OCI-LY7 (cell line): ENCODE measurements at regions not wholly inside any gene's neighbourhood (a gene's known extent, or its start where the extent isn't known, plus 50 kb on each side); places are given as distances from the start of the nearest gene placed in this dataset.

ENCODE experiments used
- BruUV-seq: library from RNA; stranded (reverse); fragments of 400-500 nt; replicated peaks from 2 replicates; lab custom pipeline; 2021; lab: Mats Ljungman, UMichigan
- CTCF ChIA-PET: fragments of 300-600 bp; sonication (Branson Sonifier 250); formaldehyde crosslinking; loops from one replicate; lab custom pipeline; 2022; ENCODE audit warnings: antibody characterized with exemption; ENCODE audit not compliant: unreplicated experiment; lab: Charles Lee
- POLR2A ChIA-PET: fragments of 300-600 bp; sonication (Branson Sonifier 250); formaldehyde crosslinking; loops from one replicate; lab custom pipeline; 2022; ENCODE audit warnings: antibody characterized with exemption; lab: Charles Lee
- DNase-seq: peaks from one replicate; pipeline ENCODE4 v3.0.0-alpha.2; 2015; ENCODE audit warnings: low spot score
- H2AFZ ChIP-seq: fragments of 200-600 bp; sonication (generic), shearing (Covaris generic); 2 replicates; pipeline ENCODE4 v1.6.1; 2014; ENCODE audit warnings: mild to moderate bottlenecking, antibody characterized with exemption, low read length, moderate library complexity
- H3K27ac ChIP-seq: fragments of 200-600 bp; sonication (generic); 2 replicates; pipeline ENCODE4 v1.5.1; 2014; ENCODE audit warnings: mixed run types, low read depth, mild to moderate bottlenecking, moderate library complexity, low read length, inconsistent platforms; ENCODE audit not compliant: poor library complexity, severe bottlenecking
- H3K36me3 ChIP-seq: fragments of 200-600 bp; sonication (generic); 2 replicates; pipeline ENCODE4 v1.6.1; 2014; ENCODE audit warnings: mild to moderate bottlenecking, antibody characterized with exemption, low read length, moderate library complexity, mixed read lengths; ENCODE audit not compliant: insufficient read depth
- H3K4me1 ChIP-seq: fragments of 200-600 bp; sonication (generic); 2 replicates; pipeline ENCODE4 v1.5.1; 2014; ENCODE audit warnings: mild to moderate bottlenecking, low read length; ENCODE audit not compliant: insufficient read depth, poor library complexity, severe bottlenecking
- H3K4me2 ChIP-seq: fragments of 200-600 bp; sonication (generic); 2 replicates; pipeline ENCODE4 v1.6.1; 2014; ENCODE audit warnings: mild to moderate bottlenecking, low read length
- H3K4me3 ChIP-seq: fragments of 200-600 bp; sonication (generic); 2 replicates; pipeline ENCODE4 v1.5.1; 2014; ENCODE audit warnings: mild to moderate bottlenecking, low read depth, low read length; ENCODE audit not compliant: poor library complexity, severe bottlenecking
- H3K79me2 ChIP-seq: fragments of 200-600 bp; sonication (generic); 2 replicates; pipeline ENCODE4 v1.6.1; 2016; ENCODE audit warnings: low read depth, mild to moderate bottlenecking, low read length, moderate library complexity, mixed read lengths; ENCODE audit not compliant: insufficient read depth
- H3K9me2 ChIP-seq: fragments of 200-600 bp; sonication (generic); 2 replicates; pipeline ENCODE4 v1.6.1; 2016; ENCODE audit warnings: mild to moderate bottlenecking, low read length, mixed read lengths; ENCODE audit not compliant: insufficient read depth
- H3K9me3 ChIP-seq: fragments of 200-600 bp; sonication (generic); 2 replicates; pipeline ENCODE4 v1.6.1; 2014; ENCODE audit warnings: mild to moderate bottlenecking, mixed run types, low read length, mixed read lengths
- H4K20me1 ChIP-seq: fragments of 200-600 bp; sonication (generic); 2 replicates; pipeline ENCODE4 v1.6.1; 2014; ENCODE audit warnings: mild to moderate bottlenecking, antibody characterized with exemption, low read length, moderate library complexity, mixed read lengths; ENCODE audit not compliant: insufficient read depth
- CTCF ChIP-seq: fragments of 200-600 bp; sonication (generic); conservative IDR thresholded peaks from 2 replicates; pipeline ENCODE4 v1.5.1; 2014; ENCODE audit warnings: mild to moderate bottlenecking, antibody characterized with exemption, low read length, moderate library complexity, mixed read lengths
- EZH2phosphoT487 ChIP-seq: fragments of 200-600 bp; sonication (generic); IDR thresholded peaks from 2 replicates; pipeline ENCODE4 v1.6.1; 2018; ENCODE audit warnings: low read depth, borderline replicate concordance, mild to moderate bottlenecking, mixed run types, antibody characterized with exemption, low read length, moderate library complexity, mixed read lengths
- intact Hi-C: fragments of 100-400 bp; cut with micrococcal nuclease; formaldehyde crosslinking; loops from one replicate; pipeline ENCODE4 v1.10.0; 2022; ENCODE audit not compliant: unreplicated experiment

GRCh38 chr1:198948895-198949659 lies 310.2 kb downstream of the PTPRC start:
- BruUV-seq: no TSS peak

GRCh38 chr1:198950036-198950435 lies 311.2 kb downstream of the PTPRC start:
- Histone ChIP-seq H3K9me3 (peaks cover 8% of the 10 kb centered on the region), H2AFZ (no peak overlapping the region), H4K20me1 (no peaks in the 10 kb centered on the region), H3K79me2 (no peaks in the 10 kb centered on the region), H3K27ac (no peak overlapping the region), H3K9me2 (no peaks in the 10 kb centered on the region), H3K4me3 (no peak overlapping the region), H3K36me3 (no peaks in the 10 kb centered on the region), H3K4me1 (no peaks in the 10 kb centered on the region), H3K4me2 (no peak overlapping the region)
- POLR2A ChIA-PET: interaction anchor here (0.5 to 1.5 kb wide), 6 partner anchors 13 to 506 kb away, joined by 3 to 5 read pairs (median 3); no protein-coding TSS in a partner anchor
- BruUV-seq: no TSS peak
- TF ChIP-seq CTCF (no peak), EZH2phosphoT487 (no peak)
- intact Hi-C loops: no loop called here
- no peak for DNase-seq
- CTCF ChIA-PET: no interaction called here

More at GRCh38 chr1:198948895-198949659, 310.2 kb downstream of the PTPRC start:
- intact Hi-C loops: no loop called here
- H3K9me2 ChIP-seq: no peaks in the 10 kb centered on the region
- DNase-seq: no peak
- no peaks in the 10 kb centered on the region for H3K36me3 ChIP-seq
- H3K79me2 ChIP-seq: no peaks in the 10 kb centered on the region
- ChIA-PET CTCF (no interaction called here), POLR2A (interaction anchor here (0.7 to 1.5 kb wide), 2 partner anchors 93 to 507 kb away, joined by 3 read pairs; no protein-coding TSS in a partner anchor)
- no peaks in the 10 kb centered on the region for H4K20me1 ChIP-seq
- no peak overlapping the region for H2AFZ ChIP-seq
- no peak overlapping the region for H3K4me2 ChIP-seq
- H3K9me3 ChIP-seq: no peaks in the 10 kb centered on the region
- no peaks in the 10 kb centered on the region for H3K4me1 ChIP-seq
- no peak overlapping the region for H3K27ac ChIP-seq
- TF ChIP-seq EZH2phosphoT487: no peak
- TF ChIP-seq CTCF: no peak
- no peak overlapping the region for H3K4me3 ChIP-seq

- DNase-seq: no peak
- POLR2A ChIA-PET: no interaction called here
- H3K4me3 ChIP-seq: no peak overlapping the region
- H3K9me3 ChIP-seq: peaks cover 18% of the 10 kb centered on the region
- no peak overlapping the region for H3K27ac ChIP-seq
- CTCF ChIA-PET: no interaction called here
- no peaks in the 10 kb centered on the region for H3K4me1 ChIP-seq
- H3K36me3 ChIP-seq: no peaks in the 10 kb centered on the region
- no peaks in the 10 kb centered on the region for H4K20me1 ChIP-seq
- H3K79me2 ChIP-seq: no peaks in the 10 kb centered on the region
- H2AFZ ChIP-seq: no peak overlapping the region
- BruUV-seq: no TSS peak
- no peak overlapping the region for H3K4me2 ChIP-seq
- H3K9me2 ChIP-seq: no peaks in the 10 kb centered on the region
- no peak for TF ChIP-seq EZH2phosphoT487
- no peak for TF ChIP-seq CTCF
- intact Hi-C loops: no loop called here
These were observed 316.2 kb downstream of the PTPRC start for GRCh38 chr1:198955085-198955484.
